SK-N-MC (cell line): ENCODE measurements at regions not wholly inside any gene's neighbourhood (a gene's known extent, or its start where the extent isn't known, plus 50 kb on each side); places are given as distances from the start of the nearest gene placed in this dataset.
A peak's percentile ranks its signal among the peaks of the same experiment; 100 is the strongest.

Experiments
- DNase-seq: peaks from one replicate; pipeline ENCODE4 v3.0.0-alpha.2; 2011; ENCODE audit warnings: low read depth, low spot score
- H3K27ac ChIP-seq: fragments of 200-600 bp; sonication (generic); 2 replicates; pipeline ENCODE4 v1.5.1; 2016; ENCODE audit warnings: mixed run types
- H3K36me3 ChIP-seq: fragments of 200-600 bp; sonication (generic); 2 replicates; pipeline ENCODE4 v1.6.1; 2017; ENCODE audit warnings: antibody characterized with exemption, low read length, mixed read lengths; ENCODE audit not compliant: insufficient read depth
- H3K4me3 ChIP-seq: fragments of 200-600 bp; sonication (generic); 2 replicates; pipeline ENCODE4 v1.5.1; 2016
- H3K9ac ChIP-seq: fragments of 200-600 bp; sonication (generic); 2 replicates; pipeline ENCODE4 v1.8.0; 2017; ENCODE audit warnings: mixed run types, mixed read lengths; ENCODE audit not compliant: insufficient read length
- H3K9me3 ChIP-seq: fragments of 200-600 bp; sonication (generic); 2 replicates; pipeline ENCODE4 v1.6.1; 2017; ENCODE audit warnings: low read depth, mild to moderate bottlenecking, antibody characterized with exemption, low read length, moderate library complexity, mixed read lengths
- EZH2 ChIP-seq: fragments of 200-600 bp; sonication (generic); IDR thresholded peaks from one replicate; pipeline ENCODE4 v1.6.1; 2017; ENCODE audit warnings: antibody characterized with exemption
- FOXP2 ChIP-seq: optimal IDR thresholded peaks from 2 replicates; pipeline ENCODE3; 2011; ENCODE audit warnings: mild to moderate bottlenecking, moderate library complexity; ENCODE audit not compliant: insufficient read depth; ENCODE audit errors: extremely low read length, control extremely low read depth
- POLR2AphosphoS5 ChIP-seq: IDR thresholded peaks from 2 replicates; pipeline ENCODE4 v1.6.1; 2012; ENCODE audit warnings: mild to moderate bottlenecking, low read depth, low read length, borderline replicate concordance

GRCh38 chr14:98785578-98785977 is 486.4 kb downstream of the BCL11B start:
- no peak overlapping the region for H3K27ac ChIP-seq
- DNase-seq = peak; percentile 30
- TF ChIP-seq POLR2AphosphoS5 = no peak
- TF ChIP-seq EZH2 = no peak
- no peak overlapping the region for H3K4me3 ChIP-seq
- H3K36me3 ChIP-seq = no peaks in the 10 kb centered on the region
- no peak overlapping the region for H3K9ac ChIP-seq
- no peaks in the 10 kb centered on the region for H3K9me3 ChIP-seq

DNA sequence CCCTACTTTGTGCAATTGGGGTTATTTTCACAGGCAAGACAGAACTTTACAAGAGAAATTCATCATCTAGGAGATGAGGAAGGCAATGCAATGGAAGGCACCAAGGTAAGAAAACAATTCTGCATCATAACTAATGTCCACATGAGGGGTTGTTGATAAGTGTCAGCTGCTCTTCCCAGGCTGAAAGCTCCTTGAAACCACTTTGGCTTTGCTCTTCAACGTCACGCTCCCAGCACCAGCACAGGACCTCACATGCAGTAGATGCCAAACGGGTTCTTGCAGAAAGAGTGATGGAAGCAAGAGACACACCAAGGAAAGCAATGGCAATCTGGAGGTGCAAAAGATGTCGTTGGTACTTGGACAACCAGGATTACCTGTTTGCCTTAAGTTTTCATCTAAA is 485.5 kb downstream of the BCL11B start:
- Histone ChIP-seq H3K27ac (no peak overlapping the region), H3K9ac (no peak overlapping the region), H3K36me3 (no peaks in the 10 kb centered on the region), H3K9me3 (no peaks in the 10 kb centered on the region), H3K4me3 (no peak overlapping the region)
- TF ChIP-seq EZH2 = no peak
- TF ChIP-seq POLR2AphosphoS5 = no peak
- no peak for DNase-seq

DNA sequence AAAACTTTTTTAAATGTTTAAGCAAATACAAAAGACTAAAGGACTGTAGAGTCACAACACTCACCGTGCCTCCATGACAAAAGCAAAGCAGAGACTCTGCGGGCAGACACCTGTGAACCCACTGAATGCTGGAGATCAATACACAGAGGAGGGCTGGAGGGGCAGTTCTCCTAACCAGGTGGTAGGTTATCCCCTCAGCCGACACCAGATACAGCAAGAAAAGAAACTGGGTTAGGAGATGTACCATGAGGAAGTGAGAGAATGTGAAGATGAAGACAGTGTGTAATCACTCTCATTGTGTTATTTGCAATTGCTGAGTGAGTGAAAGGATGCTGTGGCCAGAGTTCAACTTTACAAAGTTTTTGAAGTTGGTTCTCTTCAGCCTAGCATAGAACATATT is 480.3 kb downstream of the BCL11B start:
- Histone ChIP-seq H3K27ac (no peak overlapping the region), H3K4me3 (no peak overlapping the region), H3K36me3 (no peaks in the 10 kb centered on the region), H3K9ac (no peak overlapping the region), H3K9me3 (no peaks in the 10 kb centered on the region)
- TF ChIP-seq FOXP2 (no peak), POLR2AphosphoS5 (no peak), EZH2 (no peak)
- no peak for DNase-seq

GRCh38 chr14:98792171-98792570 is 479.8 kb downstream of the BCL11B start:
- DNase-seq = no peak
- no peak overlapping the region for H3K9ac ChIP-seq
- H3K36me3 ChIP-seq = no peaks in the 10 kb centered on the region
- TF ChIP-seq FOXP2 = no peak
- TF ChIP-seq POLR2AphosphoS5 = no peak
- TF ChIP-seq EZH2 = no peak
- H3K4me3 ChIP-seq = no peak overlapping the region
- H3K27ac ChIP-seq = no peak overlapping the region
- no peaks in the 10 kb centered on the region for H3K9me3 ChIP-seq

- Histone ChIP-seq H3K36me3 (no peaks in the 10 kb centered on the region), H3K9me3 (no peaks in the 10 kb centered on the region), H3K9ac (no peak overlapping the region), H3K27ac (no peak overlapping the region), H3K4me3 (no peak overlapping the region)
- no peak for DNase-seq
- TF ChIP-seq FOXP2 = no peak
- TF ChIP-seq POLR2AphosphoS5 = no peak
- no peak for TF ChIP-seq EZH2
These were observed 473.9 kb downstream of the BCL11B start for GRCh38 chr14:98798099-98798498.

- TF ChIP-seq FOXP2 (no peak), EZH2 (no peak), POLR2AphosphoS5 (no peak)
- DNase-seq = no peak
- no peaks in the 10 kb centered on the region for H3K36me3 ChIP-seq
- H3K9me3 ChIP-seq = no peaks in the 10 kb centered on the region
- H3K4me3 ChIP-seq = no peak overlapping the region
- H3K9ac ChIP-seq = no peak overlapping the region
- H3K27ac ChIP-seq = no peak overlapping the region
These were observed 472.1 kb downstream of the BCL11B start for GRCh38 chr14:98799891-98800290.

DNA sequence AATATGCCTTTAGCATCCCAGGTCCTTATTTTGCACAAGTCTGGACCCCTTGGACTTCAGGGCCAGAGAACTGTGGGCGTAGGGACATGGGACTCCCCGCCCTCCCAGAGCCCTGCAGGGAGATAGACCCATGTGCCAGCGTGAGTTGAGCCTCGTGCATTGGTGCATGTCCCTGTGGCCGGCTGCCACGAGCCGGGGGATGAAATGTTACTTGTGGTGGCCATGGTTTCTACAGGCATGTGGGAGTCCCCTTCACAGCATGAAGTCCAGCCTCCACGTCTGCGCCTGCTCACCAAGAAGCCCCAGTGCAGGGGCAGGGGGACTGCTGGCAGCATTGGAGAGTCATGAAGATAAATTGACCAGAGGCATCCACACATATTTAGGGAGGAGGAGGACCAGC is 470.0 kb downstream of the BCL11B start:
- H3K4me3 ChIP-seq = no peak overlapping the region
- DNase-seq = no peak
- TF ChIP-seq POLR2AphosphoS5 = no peak
- TF ChIP-seq EZH2 = no peak
- no peak for TF ChIP-seq FOXP2
- no peak overlapping the region for H3K9ac ChIP-seq
- H3K36me3 ChIP-seq = no peaks in the 10 kb centered on the region
- H3K9me3 ChIP-seq = no peaks in the 10 kb centered on the region
- no peak overlapping the region for H3K27ac ChIP-seq

DNA sequence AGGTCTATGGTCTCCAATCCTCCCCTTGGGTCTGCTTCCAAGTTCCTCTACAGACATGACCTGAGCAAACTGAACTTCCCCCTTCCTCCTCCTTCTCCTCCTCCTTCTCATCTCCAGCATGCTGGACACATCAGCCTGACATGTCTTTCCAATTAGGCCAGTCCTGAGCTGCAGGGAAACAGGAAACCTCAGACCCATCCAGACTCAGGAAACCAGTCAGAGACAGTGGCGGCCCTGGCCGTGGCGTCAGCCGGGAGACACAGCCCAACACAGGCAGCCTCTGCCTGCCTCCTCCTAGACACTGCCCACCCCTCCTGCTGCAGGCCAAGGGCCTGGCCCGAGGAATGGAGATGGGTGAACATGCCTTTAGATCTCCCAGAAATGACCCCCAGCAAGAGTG is 468.8 kb downstream of the BCL11B start:
- no peak overlapping the region for H3K27ac ChIP-seq
- TF ChIP-seq FOXP2 (no peak), EZH2 (no peak), POLR2AphosphoS5 (no peak)
- H3K9me3 ChIP-seq = no peaks in the 10 kb centered on the region

GRCh38 chr14:98808494-98809407 is 463.2 kb downstream of the BCL11B start:
- no peak for DNase-seq
- TF ChIP-seq POLR2AphosphoS5 = no peak
- no peak for TF ChIP-seq EZH2
- TF ChIP-seq FOXP2 = no peak
- Histone ChIP-seq H3K4me3 (no peak overlapping the region), H3K36me3 (no peaks in the 10 kb centered on the region), H3K9ac (no peak overlapping the region), H3K27ac (no peak overlapping the region), H3K9me3 (no peaks in the 10 kb centered on the region)

More for the DNA sequence above, 468.8 kb downstream of the BCL11B start:
- DNase-seq = no peak
- Histone ChIP-seq H3K9ac (no peak overlapping the region), H3K4me3 (no peak overlapping the region), H3K36me3 (no peaks in the 10 kb centered on the region)
